HG03060 (cell line): ENCODE measurements at regions not wholly inside any gene's neighbourhood (a gene's known extent, or its start where the extent isn't known, plus 50 kb on each side); places are given as distances from the start of the nearest gene placed in this dataset.

Source experiments
- ATAC-seq: cut with Tn5 transposase; IDR thresholded peaks from one replicate; pipeline ENCODE4 v1.9.1; 2021; ENCODE audit warnings: low read depth, moderate number of reproducible peaks; ENCODE audit not compliant: unreplicated experiment

- ATAC-seq: no peak
Observed at GRCh38 chr20:48079028-48079427, 293.7 kb upstream of the SULF2 start.

- no peak for ATAC-seq
Observed at GRCh38 chr20:48076747-48077146, 291.5 kb upstream of the SULF2 start.

- no peak for ATAC-seq
Observed at GRCh38 chr20:48076247-48076646, 291.0 kb upstream of the SULF2 start.

GRCh38 chr20:48075591-48076174 is 290.4 kb upstream of the SULF2 start:
- ATAC-seq: no peak

GRCh38 chr20:48070991-48071652 is 285.8 kb upstream of the SULF2 start:
- no peak for ATAC-seq

- no peak for ATAC-seq
Observed at GRCh38 chr20:48069596-48069995, 284.3 kb upstream of the SULF2 start.

GRCh38 chr20:48066851-48067250 is 281.6 kb upstream of the SULF2 start:
- no peak for ATAC-seq

- no peak for ATAC-seq
Observed at GRCh38 chr20:48066246-48066645, 281.0 kb upstream of the SULF2 start.

GRCh38 chr20:48065833-48066232 is 280.6 kb upstream of the SULF2 start:
- no peak for ATAC-seq

- ATAC-seq: no peak
Observed at GRCh38 chr20:48064929-48065328, 279.6 kb upstream of the SULF2 start.

GRCh38 chr20:48060841-48061720 is 275.8 kb upstream of the SULF2 start:
- ATAC-seq: no peak

- no peak for ATAC-seq
Observed at GRCh38 chr20:48058611-48059559, 273.6 kb upstream of the SULF2 start.

GRCh38 chr20:48057739-48058138 is 272.5 kb upstream of the SULF2 start:
- ATAC-seq: no peak

GRCh38 chr20:48057251-48057650 is 272.0 kb upstream of the SULF2 start:
- ATAC-seq: no peak

GRCh38 chr20:48056218-48056617 is 270.9 kb upstream of the SULF2 start:
- ATAC-seq: no peak

- ATAC-seq: no peak
Observed at GRCh38 chr20:48054051-48054450, 268.8 kb upstream of the SULF2 start.

GRCh38 chr20:48052475-48052835 is 267.2 kb upstream of the SULF2 start:
- no peak for ATAC-seq

- ATAC-seq: no peak
Observed at GRCh38 chr20:48051794-48052474, 266.7 kb upstream of the SULF2 start.

GRCh38 chr20:48049641-48050040 is 264.4 kb upstream of the SULF2 start:
- no peak for ATAC-seq

GRCh38 chr20:48049171-48049570 is 263.9 kb upstream of the SULF2 start:
- ATAC-seq: no peak
